MM.1S (cell line): ENCODE measurements at regions not wholly inside any gene's neighbourhood (a gene's known extent, or its start where the extent isn't known, plus 50 kb on each side); places are given as distances from the start of the nearest gene placed in this dataset.

ENCODE experiments used
- DNase-seq: peaks from one replicate; pipeline ENCODE4 v3.0.0-alpha.2; 2015
- H2AFZ ChIP-seq: fragments of 300-600 bp; sonication (generic); 2 replicates; pipeline ENCODE4 v1.6.0; 2016; ENCODE audit warnings: antibody characterized with exemption, low read length
- H3F3A ChIP-seq: fragments of 300-600 bp; sonication (generic); 2 replicates; pipeline ENCODE4 v1.6.1; 2016; ENCODE audit warnings: mild to moderate bottlenecking, antibody characterized with exemption, low read length, moderate library complexity, mixed read lengths; ENCODE audit not compliant: insufficient read depth
- H3K27ac ChIP-seq: fragments of 300-600 bp; sonication (generic); 2 replicates; pipeline ENCODE4 v1.5.1; 2016; ENCODE audit warnings: mild to moderate bottlenecking, low read length
- H3K27me3 ChIP-seq: fragments of 300-600 bp; sonication (generic); replicated peaks from 2 replicates; pipeline ENCODE4 v1.6.0; 2016; ENCODE audit warnings: low read length; ENCODE audit not compliant: insufficient read depth
- H3K36me3 ChIP-seq: fragments of 300-600 bp; sonication (generic); replicated peaks from 2 replicates; pipeline ENCODE4 v1.6.1; 2016; ENCODE audit warnings: mild to moderate bottlenecking, low read length, mixed read lengths; ENCODE audit not compliant: insufficient read depth
- H3K4me1 ChIP-seq: fragments of 300-600 bp; sonication (generic); 2 replicates; pipeline ENCODE4 v1.6.1; 2016; ENCODE audit warnings: low read length, mixed read lengths
- H3K4me2 ChIP-seq: fragments of 300-600 bp; sonication (generic); 2 replicates; pipeline ENCODE4 v1.6.0; 2016; ENCODE audit warnings: low read depth, low read length
- H3K4me3 ChIP-seq: fragments of 300-600 bp; sonication (generic); 2 replicates; pipeline ENCODE4 v1.5.1; 2016; ENCODE audit warnings: low read length, mixed read lengths
- H3K79me2 ChIP-seq: fragments of 300-600 bp; sonication (generic); 2 replicates; pipeline ENCODE4 v1.6.1; 2016; ENCODE audit warnings: mixed run types, low read length, mixed read lengths
- H3K9ac ChIP-seq: fragments of 300-600 bp; sonication (generic); 2 replicates; pipeline ENCODE4 v1.6.1; 2016; ENCODE audit warnings: low read length, mixed read lengths
- H3K9me2 ChIP-seq: fragments of 300-600 bp; sonication (generic); replicated peaks from 2 replicates; pipeline ENCODE4 v1.6.1; 2016; ENCODE audit warnings: mild to moderate bottlenecking, low read length, mixed read lengths; ENCODE audit not compliant: insufficient read depth
- H3K9me3 ChIP-seq: fragments of 300-600 bp; sonication (generic); replicated peaks from 2 replicates; pipeline ENCODE4 v1.6.1; 2016; ENCODE audit warnings: mild to moderate bottlenecking, low read length, mixed read lengths; ENCODE audit not compliant: insufficient read depth
- H4K20me1 ChIP-seq: fragments of 300-600 bp; sonication (generic); 2 replicates; pipeline ENCODE4 v1.6.1; 2016; ENCODE audit warnings: mild to moderate bottlenecking, low read length, moderate library complexity, mixed read lengths; ENCODE audit not compliant: insufficient read depth
- EZH2 ChIP-seq: fragments of 300-600 bp; sonication (generic); optimal IDR thresholded peaks from 2 replicates; pipeline ENCODE3; 2017; ENCODE audit warnings: low read depth, mild to moderate bottlenecking, antibody characterized with exemption, low read length, mixed read lengths
- EZH2phosphoT487 ChIP-seq: fragments of 300-600 bp; sonication (generic); IDR thresholded peaks from 2 replicates; pipeline ENCODE4 v1.6.1; 2018; ENCODE audit warnings: antibody characterized with exemption, low read length
- TF ChIP-seq, protein P1 (sequence below): fragments of 300-600 bp; sonication (generic); IDR thresholded peaks from 2 replicates; pipeline ENCODE4 v1.5.1; 2016; ENCODE audit warnings: antibody characterized with exemption, low read length, mixed read lengths

DNA sequence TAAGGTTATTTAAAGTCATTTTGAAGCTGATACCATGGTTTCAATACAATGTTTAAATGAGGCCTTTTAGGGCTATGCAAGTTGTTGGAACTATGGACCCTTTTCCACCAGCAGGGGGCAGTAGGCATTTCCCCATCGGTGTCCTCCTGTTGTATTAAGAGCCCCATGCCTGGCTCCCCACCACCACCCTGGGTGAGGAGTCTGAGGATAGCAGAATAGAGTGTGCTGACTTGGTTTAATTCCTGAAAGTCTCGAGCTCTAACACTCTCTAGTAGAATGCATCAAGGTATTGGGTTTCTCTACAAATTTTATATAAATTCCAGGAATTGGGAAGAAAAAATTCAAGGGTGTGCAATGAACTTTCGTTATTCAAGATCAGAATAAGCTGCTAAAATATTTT, 234.8 kb upstream of the JADE1 start:
- peak; percentile 80 for DNase-seq
- no peak overlapping the region for H3K9ac ChIP-seq
- no peaks in the 10 kb centered on the region for H3K9me2 ChIP-seq
- peaks cover 9% of the 10 kb centered on the region; the same call in 1 of the 2 replicates for H3K4me1 ChIP-seq
- H3K36me3 ChIP-seq, result no peaks in the 10 kb centered on the region
- TF ChIP-seq EZH2, result no peak
- no peak for TF ChIP-seq EZH2phosphoT487
- TF ChIP-seq, protein P1, sequence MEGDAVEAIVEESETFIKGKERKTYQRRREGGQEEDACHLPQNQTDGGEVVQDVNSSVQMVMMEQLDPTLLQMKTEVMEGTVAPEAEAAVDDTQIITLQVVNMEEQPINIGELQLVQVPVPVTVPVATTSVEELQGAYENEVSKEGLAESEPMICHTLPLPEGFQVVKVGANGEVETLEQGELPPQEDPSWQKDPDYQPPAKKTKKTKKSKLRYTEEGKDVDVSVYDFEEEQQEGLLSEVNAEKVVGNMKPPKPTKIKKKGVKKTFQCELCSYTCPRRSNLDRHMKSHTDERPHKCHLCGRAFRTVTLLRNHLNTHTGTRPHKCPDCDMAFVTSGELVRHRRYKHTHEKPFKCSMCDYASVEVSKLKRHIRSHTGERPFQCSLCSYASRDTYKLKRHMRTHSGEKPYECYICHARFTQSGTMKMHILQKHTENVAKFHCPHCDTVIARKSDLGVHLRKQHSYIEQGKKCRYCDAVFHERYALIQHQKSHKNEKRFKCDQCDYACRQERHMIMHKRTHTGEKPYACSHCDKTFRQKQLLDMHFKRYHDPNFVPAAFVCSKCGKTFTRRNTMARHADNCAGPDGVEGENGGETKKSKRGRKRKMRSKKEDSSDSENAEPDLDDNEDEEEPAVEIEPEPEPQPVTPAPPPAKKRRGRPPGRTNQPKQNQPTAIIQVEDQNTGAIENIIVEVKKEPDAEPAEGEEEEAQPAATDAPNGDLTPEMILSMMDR, result peak; percentile 74
- no peaks in the 10 kb centered on the region for H4K20me1 ChIP-seq
- H3F3A ChIP-seq, result no peaks in the 10 kb centered on the region
- no peaks in the 10 kb centered on the region for H3K9me3 ChIP-seq
- no peaks in the 10 kb centered on the region for H3K27me3 ChIP-seq
- no peaks in the 10 kb centered on the region for H3K79me2 ChIP-seq
- no peak overlapping the region for H3K4me2 ChIP-seq
- H3K4me3 ChIP-seq, result no peak overlapping the region
- H2AFZ ChIP-seq, result no peak overlapping the region
- H3K27ac ChIP-seq, result no peak overlapping the region

- H3K9ac ChIP-seq, result no peak overlapping the region
- no peaks in the 10 kb centered on the region for H3K36me3 ChIP-seq
- no peaks in the 10 kb centered on the region for H3K9me2 ChIP-seq
- H3K27me3 ChIP-seq, result no peaks in the 10 kb centered on the region
- no peak overlapping the region for H3K27ac ChIP-seq
- peaks cover 9% of the 10 kb centered on the region; the same call in 1 of the 2 replicates for H3K4me1 ChIP-seq
- H3K4me3 ChIP-seq, result no peak overlapping the region
- no peaks in the 10 kb centered on the region for H3F3A ChIP-seq
- H2AFZ ChIP-seq, result no peak overlapping the region
- no peak for DNase-seq
- H3K4me2 ChIP-seq, result no peak overlapping the region
- H4K20me1 ChIP-seq, result no peaks in the 10 kb centered on the region
- TF ChIP-seq EZH2 (no peak), EZH2phosphoT487 (no peak)
- TF ChIP-seq, protein P1, result no peak
- H3K79me2 ChIP-seq, result no peaks in the 10 kb centered on the region
- H3K9me3 ChIP-seq, result no peaks in the 10 kb centered on the region
Measured at GRCh38 chr4:128573781-128574508, 235.6 kb upstream of the JADE1 start.

- Histone ChIP-seq H3K4me3 (no peak overlapping the region), H3K4me1 (peaks cover 9% of the 10 kb centered on the region; the same call in 1 of the 2 replicates), H3K9me3 (no peaks in the 10 kb centered on the region), H3K9ac (no peak overlapping the region), H3K27me3 (no peaks in the 10 kb centered on the region), H4K20me1 (no peaks in the 10 kb centered on the region), H3K4me2 (no peak overlapping the region), H3K27ac (no peak overlapping the region), H3K36me3 (no peaks in the 10 kb centered on the region), H3K9me2 (no peaks in the 10 kb centered on the region), H3F3A (no peaks in the 10 kb centered on the region), H2AFZ (no peak overlapping the region), H3K79me2 (no peaks in the 10 kb centered on the region)
- no peak for TF ChIP-seq EZH2phosphoT487
- no peak for TF ChIP-seq EZH2
- TF ChIP-seq, protein P1, result no peak
- no peak for DNase-seq
Measured at GRCh38 chr4:128572778-128573241, 236.7 kb upstream of the JADE1 start.
